ENCODE measurements at regions not wholly inside any gene's neighbourhood (a gene's known extent, or its start where the extent isn't known, plus 50 kb on each side); places are given as distances from the start of the nearest gene placed in this dataset.

- H3K9me3 ChIP-seq (ENCODE audit: low read length), result no peaks in the 10 kb centered on the region
- H3K4me2 ChIP-seq (ENCODE audit: low read length), result no peak overlapping the region
- no peak overlapping the region for H3K4me3 ChIP-seq (ENCODE audit: low read length)
- ATAC-seq, result no peak
- peaks cover 31% of the 10 kb centered on the region for H3K4me1 ChIP-seq (ENCODE audit: insufficient read depth, low read length)
- H3K9me2 ChIP-seq (replicated peaks; ENCODE audit: low read length), result no peaks in the 10 kb centered on the region
- no peaks in the 10 kb centered on the region for H3K27me3 ChIP-seq (ENCODE audit: low read length)
- no TSS peak for BruUV-seq (replicated peaks)
- no peaks in the 10 kb centered on the region for H3K36me3 ChIP-seq (ENCODE audit: low read depth, low read length)
- CTCF ChIA-PET, result no interaction called here
- DNase-seq, result no peak
- H4K20me1 ChIP-seq (ENCODE audit: low read length), result no peaks in the 10 kb centered on the region
- H3K79me2 ChIP-seq (ENCODE audit: low read length), result no peaks in the 10 kb centered on the region
- no peak overlapping the region for H3K27ac ChIP-seq (ENCODE audit: low read length)
- H3K9ac ChIP-seq (ENCODE audit: low read length), result no peak overlapping the region
- POLR2A ChIA-PET (ENCODE audit: unreplicated experiment), result no interaction called here
- TF ChIP-seq EZH2 (IDR thresholded peaks at IDR 0.05; ENCODE audit: low read length, unreplicated experiment), result no peak
- no peak for TF ChIP-seq CTCF (conservative IDR thresholded peaks at IDR 0.05; ENCODE audit: low read depth, low read length)
- no peak for TF ChIP-seq EZH2phosphoT487 (IDR thresholded peaks at IDR 0.05; ENCODE audit: borderline replicate concordance, low read length)
- H3F3A ChIP-seq (ENCODE audit: low read length, unreplicated experiment), result no peaks in the 10 kb centered on the region
- no peak overlapping the region for H2AFZ ChIP-seq (ENCODE audit: low read length)
- intact Hi-C loops (cut with micrococcal nuclease), result no loop called here
Measured at GRCh38 chr6:148041546-148041945, 301.1 kb upstream of the SASH1 start.

- Histone ChIP-seq H3K9me2 (replicated peaks; ENCODE audit: low read length) (no peaks in the 10 kb centered on the region), H3K4me1 (ENCODE audit: insufficient read depth, low read length) (peaks cover 24% of the 10 kb centered on the region), H3K27me3 (ENCODE audit: low read length) (no peaks in the 10 kb centered on the region), H2AFZ (ENCODE audit: low read length) (no peak overlapping the region), H3K4me2 (ENCODE audit: low read length) (no peak overlapping the region), H3K36me3 (ENCODE audit: low read depth, low read length) (no peaks in the 10 kb centered on the region), H3K79me2 (ENCODE audit: low read length) (no peaks in the 10 kb centered on the region), H3K9ac (ENCODE audit: low read length) (no peak overlapping the region), H3K4me3 (ENCODE audit: low read length) (no peak overlapping the region), H4K20me1 (ENCODE audit: low read length) (no peaks in the 10 kb centered on the region), H3K9me3 (ENCODE audit: low read length) (no peaks in the 10 kb centered on the region), H3F3A (ENCODE audit: low read length, unreplicated experiment) (no peaks in the 10 kb centered on the region), H3K27ac (ENCODE audit: low read length) (no peak overlapping the region)
- no peak for TF ChIP-seq CTCF (conservative IDR thresholded peaks at IDR 0.05; ENCODE audit: low read depth, low read length)
- no peak for TF ChIP-seq EZH2 (IDR thresholded peaks at IDR 0.05; ENCODE audit: low read length, unreplicated experiment)
- no peak for TF ChIP-seq EZH2phosphoT487 (IDR thresholded peaks at IDR 0.05; ENCODE audit: borderline replicate concordance, low read length)
- POLR2A ChIA-PET (ENCODE audit: unreplicated experiment), result no interaction called here
- intact Hi-C loops (cut with micrococcal nuclease), result no loop called here
- no peak for DNase-seq
- no peak for ATAC-seq
- BruUV-seq (replicated peaks), result no TSS peak
- CTCF ChIA-PET, result no interaction called here
Measured at GRCh38 chr6:148042536-148042935, 300.1 kb upstream of the SASH1 start.

- H3K9me2 ChIP-seq (replicated peaks; ENCODE audit: low read length), result no peaks in the 10 kb centered on the region
- H3K4me2 ChIP-seq (ENCODE audit: low read length), result no peak overlapping the region
- H3K36me3 ChIP-seq (ENCODE audit: low read depth, low read length), result no peaks in the 10 kb centered on the region
- no peak overlapping the region for H3K4me3 ChIP-seq (ENCODE audit: low read length)
- no TSS peak for BruUV-seq (replicated peaks)
- intact Hi-C loops (cut with micrococcal nuclease), result no loop called here
- no peaks in the 10 kb centered on the region for H3K27me3 ChIP-seq (ENCODE audit: low read length)
- no peaks in the 10 kb centered on the region for H3F3A ChIP-seq (ENCODE audit: low read length, unreplicated experiment)
- TF ChIP-seq EZH2 (IDR thresholded peaks at IDR 0.05; ENCODE audit: low read length, unreplicated experiment) (no peak), EZH2phosphoT487 (IDR thresholded peaks at IDR 0.05; ENCODE audit: borderline replicate concordance, low read length) (no peak), CTCF (conservative IDR thresholded peaks at IDR 0.05; ENCODE audit: low read depth, low read length) (no peak)
- H3K4me1 ChIP-seq (ENCODE audit: insufficient read depth, low read length), result peaks cover 17% of the 10 kb centered on the region
- ChIA-PET POLR2A (ENCODE audit: unreplicated experiment) (no interaction called here), CTCF (no interaction called here)
- H3K9ac ChIP-seq (ENCODE audit: low read length), result no peak overlapping the region
- H3K9me3 ChIP-seq (ENCODE audit: low read length), result no peaks in the 10 kb centered on the region
- no peak overlapping the region for H2AFZ ChIP-seq (ENCODE audit: low read length)
- peak overlapping the region; percentile 48; the same call in 1 of the 2 replicates for H3K27ac ChIP-seq (ENCODE audit: low read length)
- ATAC-seq (peak; percentile 95), DNase-seq (peak; percentile 60)
- H3K79me2 ChIP-seq (ENCODE audit: low read length), result no peaks in the 10 kb centered on the region
- no peaks in the 10 kb centered on the region for H4K20me1 ChIP-seq (ENCODE audit: low read length)
Measured at GRCh38 chr6:148044261-148044751, 298.3 kb upstream of the SASH1 start.

Data from PC-3 (cell line).